ENCODE measurements at regions not wholly inside any gene's neighbourhood (a gene's known extent, or its start where the extent isn't known, plus 50 kb on each side); places are given as distances from the start of the nearest gene placed in this dataset.

DNA sequence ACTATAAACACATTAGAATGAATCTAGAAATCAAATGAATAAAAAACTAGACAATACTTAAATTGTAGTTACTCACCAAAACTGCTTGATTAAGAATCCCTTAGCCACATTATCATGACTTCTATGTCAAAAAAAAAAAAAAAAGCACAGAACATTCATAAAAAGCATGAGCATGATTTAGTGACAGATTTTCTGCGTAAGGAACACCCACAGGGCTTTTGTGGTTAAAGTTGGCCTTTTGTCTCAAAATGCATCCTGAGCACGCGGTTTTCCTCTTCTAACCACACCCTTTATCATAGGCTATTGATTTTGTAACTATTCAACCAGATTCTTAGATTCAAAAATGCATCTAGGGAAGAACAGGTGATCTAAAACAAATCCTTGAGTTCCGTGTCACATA is 334.0 kb upstream of the NR2F2 start:
- TF ChIP-seq, protein P1, sequence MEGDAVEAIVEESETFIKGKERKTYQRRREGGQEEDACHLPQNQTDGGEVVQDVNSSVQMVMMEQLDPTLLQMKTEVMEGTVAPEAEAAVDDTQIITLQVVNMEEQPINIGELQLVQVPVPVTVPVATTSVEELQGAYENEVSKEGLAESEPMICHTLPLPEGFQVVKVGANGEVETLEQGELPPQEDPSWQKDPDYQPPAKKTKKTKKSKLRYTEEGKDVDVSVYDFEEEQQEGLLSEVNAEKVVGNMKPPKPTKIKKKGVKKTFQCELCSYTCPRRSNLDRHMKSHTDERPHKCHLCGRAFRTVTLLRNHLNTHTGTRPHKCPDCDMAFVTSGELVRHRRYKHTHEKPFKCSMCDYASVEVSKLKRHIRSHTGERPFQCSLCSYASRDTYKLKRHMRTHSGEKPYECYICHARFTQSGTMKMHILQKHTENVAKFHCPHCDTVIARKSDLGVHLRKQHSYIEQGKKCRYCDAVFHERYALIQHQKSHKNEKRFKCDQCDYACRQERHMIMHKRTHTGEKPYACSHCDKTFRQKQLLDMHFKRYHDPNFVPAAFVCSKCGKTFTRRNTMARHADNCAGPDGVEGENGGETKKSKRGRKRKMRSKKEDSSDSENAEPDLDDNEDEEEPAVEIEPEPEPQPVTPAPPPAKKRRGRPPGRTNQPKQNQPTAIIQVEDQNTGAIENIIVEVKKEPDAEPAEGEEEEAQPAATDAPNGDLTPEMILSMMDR (IDR thresholded peaks at IDR 0.05; ENCODE audit: low read depth, low read length) = no peak

DNA sequence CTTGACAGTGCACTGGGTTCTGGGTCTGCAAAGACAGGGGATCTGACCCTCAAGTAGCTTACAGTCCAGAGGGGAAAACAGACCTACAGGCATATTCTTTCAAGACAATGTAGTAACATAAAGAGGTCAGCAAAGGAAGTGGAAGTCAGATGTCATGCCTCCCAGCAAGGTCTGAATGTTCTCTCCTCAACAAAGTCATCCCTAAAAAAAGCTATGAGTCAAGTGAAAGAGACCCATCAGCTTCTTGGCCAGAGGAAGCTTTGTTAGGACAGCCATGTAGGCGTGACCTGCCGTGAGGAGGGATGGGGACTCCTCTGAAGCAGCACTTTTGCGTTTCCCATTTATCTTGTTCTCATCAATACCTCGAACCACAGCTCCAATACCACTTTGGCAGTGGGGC is 331.6 kb upstream of the NR2F2 start:
- H3K4me3 ChIP-seq (ENCODE audit: low read depth, low read length) = no peak overlapping the region
- TF ChIP-seq, protein P1 (IDR thresholded peaks at IDR 0.05; ENCODE audit: low read depth, low read length) = no peak

More for the DNA sequence above, 334.0 kb upstream of the NR2F2 start:
- no peak overlapping the region for H3K4me3 ChIP-seq (ENCODE audit: low read depth, low read length)

DNA sequence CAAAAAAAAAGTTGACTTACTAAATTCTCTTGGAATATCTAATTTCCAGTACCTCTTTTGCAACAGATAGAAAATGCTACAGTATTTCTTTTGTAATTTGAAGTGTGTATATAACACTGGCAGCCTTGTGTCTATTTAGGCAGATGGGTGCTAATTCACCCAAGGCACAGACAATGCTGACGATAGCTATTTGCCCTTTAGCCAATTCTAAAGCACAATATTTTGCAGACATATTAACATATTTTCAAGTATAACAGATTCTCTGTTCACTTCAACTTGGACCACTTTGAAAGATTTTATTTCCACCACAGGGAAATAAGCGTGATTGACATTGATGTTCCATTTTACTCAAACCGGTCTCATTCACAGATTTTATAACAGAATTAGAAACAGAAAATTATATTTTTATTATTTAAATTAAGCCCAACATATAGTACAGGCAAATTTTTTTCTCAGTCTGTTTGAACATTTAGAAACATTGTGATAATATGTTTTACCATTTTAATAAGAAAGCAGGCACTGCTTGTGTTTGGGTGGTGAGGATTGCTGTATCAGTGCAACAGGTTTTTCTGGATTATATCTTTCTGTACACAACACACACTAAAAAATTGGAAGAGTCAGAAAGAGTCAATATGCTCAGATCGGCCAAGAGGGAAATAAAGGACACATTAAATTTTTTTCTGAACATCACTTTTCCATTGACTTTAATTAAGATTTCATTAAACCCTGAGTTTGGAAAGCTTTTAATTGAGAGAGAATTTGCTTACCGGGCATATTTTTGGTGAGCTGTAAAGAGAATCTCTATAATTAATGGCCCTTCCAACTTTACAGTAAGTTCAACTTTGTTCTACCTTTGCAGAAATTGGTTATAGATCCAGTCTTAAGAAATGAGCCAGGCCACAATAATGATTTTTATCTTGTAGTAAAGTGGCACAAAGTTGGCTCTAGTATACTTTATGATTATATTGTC is 327.3 kb upstream of the NR2F2 start:
- TF ChIP-seq, protein P1 (IDR thresholded peaks at IDR 0.05; ENCODE audit: low read depth, low read length) = no peak
- H3K4me3 ChIP-seq (ENCODE audit: low read depth, low read length) = no peak overlapping the region

DNA sequence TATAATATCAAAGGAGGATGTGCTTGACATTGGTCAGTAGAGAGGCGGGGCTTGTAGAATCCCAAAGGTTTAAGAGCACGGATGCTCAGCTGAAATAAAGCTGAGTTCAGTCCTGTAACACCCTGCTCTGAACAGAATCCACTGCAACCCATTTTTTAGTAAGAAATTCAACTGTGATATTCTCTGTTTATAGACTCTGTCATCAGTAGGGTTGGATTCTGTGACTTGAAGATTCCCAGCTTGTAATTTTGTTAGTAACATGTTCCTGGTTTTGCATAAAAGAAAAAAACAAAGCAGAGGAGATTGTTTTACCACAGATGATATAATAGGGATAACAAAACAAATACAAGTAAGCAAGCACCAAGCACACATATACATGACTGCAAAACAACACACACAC is 324.6 kb upstream of the NR2F2 start:
- TF ChIP-seq, protein P1 (IDR thresholded peaks at IDR 0.05; ENCODE audit: low read depth, low read length) = no peak
- no peak overlapping the region for H3K4me3 ChIP-seq (ENCODE audit: low read depth, low read length)

DNA sequence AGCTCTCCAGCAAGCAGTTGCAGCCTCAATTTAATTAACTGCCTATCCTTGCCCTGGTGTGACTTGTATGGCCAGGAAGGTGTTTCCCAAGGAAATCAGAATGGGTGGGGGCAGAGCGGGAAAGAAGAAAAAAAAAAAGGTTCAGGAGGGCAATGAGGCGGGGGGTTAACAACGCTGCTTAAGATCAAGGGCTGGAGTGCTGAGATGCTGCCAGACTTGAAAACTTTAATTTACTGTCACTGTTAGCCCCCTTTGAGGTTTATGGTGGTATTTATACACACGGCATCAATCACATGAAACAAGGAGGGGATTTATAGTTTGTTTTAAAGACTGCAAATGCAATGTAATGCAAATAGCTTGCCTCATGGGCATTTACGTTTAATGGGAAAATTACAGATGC is 319.4 kb upstream of the NR2F2 start:
- TF ChIP-seq, protein P1 (IDR thresholded peaks at IDR 0.05; ENCODE audit: low read depth, low read length) = no peak
- H3K4me3 ChIP-seq (ENCODE audit: low read depth, low read length) = no peak overlapping the region

DNA sequence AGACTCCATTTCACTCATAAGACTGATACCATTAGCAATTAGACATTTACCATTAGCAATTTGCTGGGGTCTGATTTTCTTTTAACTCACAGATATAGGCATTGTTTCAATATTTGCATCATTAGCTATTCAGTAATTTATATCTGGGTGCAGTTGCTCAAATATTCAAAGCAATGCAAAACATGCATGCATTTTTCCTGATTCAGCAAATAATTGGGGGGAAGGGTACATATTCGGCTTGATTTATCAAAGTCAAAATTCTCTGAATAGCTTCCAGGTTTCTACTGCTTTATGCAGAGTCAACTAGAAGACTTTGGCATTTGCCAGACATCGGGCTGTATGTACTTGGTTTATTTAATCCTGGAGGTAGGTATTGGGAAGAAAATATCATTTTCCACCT is 315.6 kb upstream of the NR2F2 start:
- H3K4me3 ChIP-seq (ENCODE audit: low read depth, low read length) = no peak overlapping the region
- TF ChIP-seq, protein P1 (IDR thresholded peaks at IDR 0.05; ENCODE audit: low read depth, low read length) = no peak

DNA sequence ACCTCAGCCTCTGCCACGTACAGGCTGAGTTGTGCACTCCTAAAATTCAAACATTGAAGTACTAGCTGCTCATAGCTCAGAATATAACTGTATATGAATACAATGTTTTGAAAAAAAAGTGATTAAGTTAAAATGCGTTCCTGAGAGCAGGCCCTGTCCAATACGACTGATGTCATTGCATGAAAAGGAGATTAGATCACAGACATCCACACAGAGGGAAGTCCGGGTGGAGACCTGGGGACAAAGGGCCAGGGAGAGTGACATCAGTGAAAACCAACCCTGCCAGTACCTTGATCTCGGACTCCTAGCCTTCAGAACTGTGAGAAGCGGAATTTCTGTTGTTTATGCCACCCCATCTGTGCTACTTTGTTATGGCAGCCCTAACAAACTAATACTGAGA is 311.4 kb upstream of the NR2F2 start:
- TF ChIP-seq, protein P1 (IDR thresholded peaks at IDR 0.05; ENCODE audit: low read depth, low read length) = no peak

More for the DNA sequence above, 311.4 kb upstream of the NR2F2 start:
- no peak overlapping the region for H3K4me3 ChIP-seq (ENCODE audit: low read depth, low read length)
